ENCODE measurements at regions not wholly inside any gene's neighbourhood (a gene's known extent, or its start where the extent isn't known, plus 50 kb on each side); places are given as distances from the start of the nearest gene placed in this dataset.

GRCh38 chr4:160286051-160286450, 1183.2 kb downstream of the RAPGEF2 start:
- DNase-seq (ENCODE audit: low read depth), result no peak
- H3K4me3 ChIP-seq (ENCODE audit: low read depth, low read length), result no peak overlapping the region
- TF ChIP-seq, protein P1, sequence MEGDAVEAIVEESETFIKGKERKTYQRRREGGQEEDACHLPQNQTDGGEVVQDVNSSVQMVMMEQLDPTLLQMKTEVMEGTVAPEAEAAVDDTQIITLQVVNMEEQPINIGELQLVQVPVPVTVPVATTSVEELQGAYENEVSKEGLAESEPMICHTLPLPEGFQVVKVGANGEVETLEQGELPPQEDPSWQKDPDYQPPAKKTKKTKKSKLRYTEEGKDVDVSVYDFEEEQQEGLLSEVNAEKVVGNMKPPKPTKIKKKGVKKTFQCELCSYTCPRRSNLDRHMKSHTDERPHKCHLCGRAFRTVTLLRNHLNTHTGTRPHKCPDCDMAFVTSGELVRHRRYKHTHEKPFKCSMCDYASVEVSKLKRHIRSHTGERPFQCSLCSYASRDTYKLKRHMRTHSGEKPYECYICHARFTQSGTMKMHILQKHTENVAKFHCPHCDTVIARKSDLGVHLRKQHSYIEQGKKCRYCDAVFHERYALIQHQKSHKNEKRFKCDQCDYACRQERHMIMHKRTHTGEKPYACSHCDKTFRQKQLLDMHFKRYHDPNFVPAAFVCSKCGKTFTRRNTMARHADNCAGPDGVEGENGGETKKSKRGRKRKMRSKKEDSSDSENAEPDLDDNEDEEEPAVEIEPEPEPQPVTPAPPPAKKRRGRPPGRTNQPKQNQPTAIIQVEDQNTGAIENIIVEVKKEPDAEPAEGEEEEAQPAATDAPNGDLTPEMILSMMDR (IDR thresholded peaks at IDR 0.05; ENCODE audit: insufficient read depth, low read depth, low read length), result no peak

- TF ChIP-seq, protein P1 (IDR thresholded peaks at IDR 0.05; ENCODE audit: insufficient read depth, low read depth, low read length), result no peak
- no peak overlapping the region for H3K4me3 ChIP-seq (ENCODE audit: low read depth, low read length)
- DNase-seq (ENCODE audit: low read depth), result no peak
These were observed 1193.6 kb downstream of the RAPGEF2 start for GRCh38 chr4:160296476-160296875.

GRCh38 chr4:160299177-160299576, 1196.3 kb downstream of the RAPGEF2 start:
- no peak for DNase-seq (ENCODE audit: low read depth)
- TF ChIP-seq, protein P1 (IDR thresholded peaks at IDR 0.05; ENCODE audit: insufficient read depth, low read depth, low read length), result no peak
- no peak overlapping the region for H3K4me3 ChIP-seq (ENCODE audit: low read depth, low read length)

- H3K4me3 ChIP-seq (ENCODE audit: low read depth, low read length), result no peak overlapping the region
- no peak for DNase-seq (ENCODE audit: low read depth)
- TF ChIP-seq, protein P1 (IDR thresholded peaks at IDR 0.05; ENCODE audit: insufficient read depth, low read depth, low read length), result no peak
These were observed 1196.7 kb downstream of the RAPGEF2 start for GRCh38 chr4:160299608-160300007.

GRCh38 chr4:160316036-160316435, 1213.2 kb downstream of the RAPGEF2 start:
- no peak for DNase-seq (ENCODE audit: low read depth)
- TF ChIP-seq, protein P1 (IDR thresholded peaks at IDR 0.05; ENCODE audit: insufficient read depth, low read depth, low read length), result no peak
- H3K4me3 ChIP-seq (ENCODE audit: low read depth, low read length), result no peak overlapping the region

DNA sequence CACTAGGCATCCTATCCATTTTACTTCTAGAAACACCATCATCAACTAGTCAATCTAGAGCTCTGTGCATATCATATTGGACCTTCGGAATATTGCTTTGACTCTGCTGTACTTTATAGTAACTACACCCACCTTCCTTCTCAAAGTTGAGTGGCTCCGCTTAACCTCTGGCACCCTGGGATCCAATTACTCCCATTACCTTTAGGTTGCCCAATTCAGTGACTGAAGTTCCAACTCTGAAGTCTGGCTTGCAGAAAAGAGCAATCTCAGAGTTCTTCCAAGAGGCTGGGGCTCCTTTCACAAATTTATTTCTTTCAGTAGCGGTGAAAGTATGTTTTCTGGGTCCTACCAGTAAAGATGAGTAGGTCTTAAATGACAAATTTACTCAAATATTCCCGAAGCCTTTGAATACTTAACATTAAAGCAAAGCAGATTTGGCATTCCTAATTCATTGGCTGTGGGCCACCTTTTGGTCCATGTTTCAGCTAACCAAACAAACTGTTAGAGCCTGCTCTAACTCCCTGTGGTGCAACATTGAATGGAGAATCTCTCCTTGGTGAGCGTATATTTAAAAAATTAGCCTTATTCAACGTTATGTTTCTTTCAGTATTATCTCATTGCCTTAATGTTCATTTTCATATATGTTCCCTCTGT, 1215.8 kb downstream of the RAPGEF2 start:
- no peak for DNase-seq (ENCODE audit: low read depth)
- TF ChIP-seq, protein P1 (IDR thresholded peaks at IDR 0.05; ENCODE audit: insufficient read depth, low read depth, low read length), result no peak
- no peak overlapping the region for H3K4me3 ChIP-seq (ENCODE audit: low read depth, low read length)
